CD4-positive, alpha-beta T cell (primary cell): ENCODE measurements at regions not wholly inside any gene's neighbourhood (a gene's known extent, or its start where the extent isn't known, plus 50 kb on each side); places are given as distances from the start of the nearest gene placed in this dataset.

Experiments used
- ATAC-seq: fragments of 200-7000 bp; cut with Tn5 transposase; one replicate; pipeline ENCODE4 v1.10.0; 2022; ENCODE audit warnings: mild to moderate bottlenecking; ENCODE audit not compliant: poor library complexity
- CTCF ChIA-PET: fragments of 350-600 bp; sonication (Branson Sonifier 250); formaldehyde crosslinking; loops from one replicate; lab custom pipeline; 2021; ENCODE audit warnings: antibody characterized with exemption, inconsistent platforms; lab: Charles Lee
- POLR2A ChIA-PET: fragments of 350-600 bp; sonication (Branson Sonifier 250); formaldehyde crosslinking; loops from one replicate; lab custom pipeline; 2021; ENCODE audit warnings: antibody characterized with exemption, inconsistent platforms; lab: Charles Lee
- DNase-seq, 14 experiments: peaks; one replicate each; pipeline ENCODE4 v3.0.0-alpha.2; 2013 to 2020; ENCODE audit warnings: mixed read lengths in 2 of 14
- H3K27ac ChIP-seq, 2 donors: one replicate each; pipeline versions ENCODE4 v1.5.1 to v1.7.0; 2013; ENCODE audit warnings: low read length in 2 of 2, low read depth in 1 of 2, mild to moderate bottlenecking in 1 of 2
- H3K27me3 ChIP-seq, 2 experiments: 1 replicate in 1 of 2; 2 replicates in 1 of 2; pipeline versions ENCODE4 v1.6.1 to v1.7.0; 2013; ENCODE audit warnings: low read length in 2 of 2, control low read depth in 1 of 2, mild to moderate bottlenecking in 1 of 2, moderate library complexity in 1 of 2; ENCODE audit not compliant: insufficient read depth in 2 of 2, control insufficient read depth in 1 of 2
- H3K36me3 ChIP-seq: one replicate; pipeline ENCODE4 v1.6.1; 2013; ENCODE audit warnings: low read length, control low read depth; ENCODE audit not compliant: insufficient read depth
- H3K4me1 ChIP-seq: one replicate; pipeline ENCODE4 v1.6.1; 2013; ENCODE audit warnings: low read length, control low read depth; ENCODE audit not compliant: insufficient read depth
- H3K4me3 ChIP-seq: one replicate; pipeline ENCODE4 v1.5.1; 2013; ENCODE audit warnings: mild to moderate bottlenecking, low read length, moderate library complexity
- H3K9me3 ChIP-seq, 2 experiments: 1 replicate in 1 of 2; 2 replicates in 1 of 2; pipeline versions ENCODE4 v1.6.1 to v1.7.0; 2013; ENCODE audit warnings: low read length in 2 of 2, mild to moderate bottlenecking in 2 of 2, control low read depth in 1 of 2, moderate library complexity in 1 of 2; ENCODE audit not compliant: control insufficient read depth in 1 of 2, insufficient read depth in 1 of 2
- H3K27ac Mint-ChIP-seq: one replicate; pipeline ENCODE4 v1.8.0; 2020; ENCODE audit warnings: mixed read lengths
- H3K27me3 Mint-ChIP-seq: one replicate; pipeline ENCODE4 v1.8.0; 2021; ENCODE audit warnings: mixed read lengths
- H3K36me3 Mint-ChIP-seq: one replicate; pipeline ENCODE4 v1.8.0; 2021; ENCODE audit warnings: low read depth, mixed read lengths
- H3K4me1 Mint-ChIP-seq: one replicate; pipeline ENCODE4 v1.8.0; 2021; ENCODE audit warnings: low read depth, mixed read lengths
- H3K4me3 Mint-ChIP-seq: one replicate; pipeline ENCODE4 v1.8.0; 2020; ENCODE audit warnings: mild to moderate bottlenecking, mixed read lengths
- H3K9me3 Mint-ChIP-seq: one replicate; pipeline ENCODE4 v1.8.0; 2020; ENCODE audit warnings: mixed read lengths
- CTCF ChIP-seq: fragments of 200-600 bp; IDR thresholded peaks from one replicate; pipeline ENCODE4 v1.8.0; 2022; ENCODE audit warnings: antibody characterized with exemption, mild to moderate bottlenecking
- intact Hi-C, 2 experiments: fragments of 100-400 bp; cut with DNase I in 1 of 2; cut with micrococcal nuclease in 1 of 2; formaldehyde crosslinking; loops; one replicate each; pipeline versions ENCODE4 v1.15.1 to v1.9.0; 2023 to 2025; cut with DNase I, micrococcal nuclease

GRCh38 chr21:17911628-17912027 is 92.5 kb upstream of the C21orf91 start:
- intact Hi-C loops: loop anchor here in 1 of 2 experiments (10.0 kb wide), 1 partner anchor 63 kb away; no protein-coding TSS in a partner anchor
- no peak for ATAC-seq
- no peak overlapping the region for H3K4me3 ChIP-seq
- H3K36me3 ChIP-seq: no peaks in the 10 kb centered on the region
- no peak overlapping the region for H3K27ac Mint-ChIP-seq
- H3K27me3 Mint-ChIP-seq: peaks cover 8% of the 10 kb centered on the region
- no peaks in the 10 kb centered on the region for H3K4me1 Mint-ChIP-seq
- H3K4me1 ChIP-seq: no peaks in the 10 kb centered on the region
- H3K36me3 Mint-ChIP-seq: no peaks in the 10 kb centered on the region
- H3K27me3 ChIP-seq: no peaks in the 10 kb centered on the region
- no peak overlapping the region for H3K4me3 Mint-ChIP-seq
- POLR2A ChIA-PET: no interaction called here
- H3K9me3 ChIP-seq: no peaks in the 10 kb centered on the region
- no peak overlapping the region for H3K27ac ChIP-seq
- no peak for TF ChIP-seq CTCF
- no peaks in the 10 kb centered on the region for H3K9me3 Mint-ChIP-seq
- DNase-seq: no peak
- CTCF ChIA-PET: interaction anchor here (2.4 kb wide), 1 partner anchor 14 kb away, joined by 9 read pairs; no protein-coding TSS in a partner anchor

- no peak for DNase-seq
- no peaks in the 10 kb centered on the region for H3K27me3 Mint-ChIP-seq
- Histone ChIP-seq H3K4me1 (no peaks in the 10 kb centered on the region), H3K9me3 (peaks cover 0 to 3% of the 10 kb centered on the region in 2 experiments), H3K36me3 (no peaks in the 10 kb centered on the region), H3K27me3 (no peaks in the 10 kb centered on the region), H3K27ac (no peak overlapping the region), H3K4me3 (no peak overlapping the region)
- ChIA-PET CTCF (interaction anchor here (1.0 to 1.4 kb wide), 4 partner anchors 216 to 295 kb away, joined by 3 to 4 read pairs (median 3); no protein-coding TSS in a partner anchor), POLR2A (interaction anchor here (1.4 kb wide), 1 partner anchor 86 kb away, joined by 4 read pairs; no protein-coding TSS in a partner anchor)
- no peak for TF ChIP-seq CTCF
- no peak overlapping the region for H3K4me3 Mint-ChIP-seq
- H3K9me3 Mint-ChIP-seq: no peaks in the 10 kb centered on the region
- intact Hi-C loops: loop anchor here (1.0 to 10.0 kb wide), 5 partner anchors 82 to 519 kb away; partner anchors contain the start of gene C21orf91 (in 1 of the 2)
- ATAC-seq: no peak
- no peaks in the 10 kb centered on the region for H3K36me3 Mint-ChIP-seq
- no peak overlapping the region for H3K27ac Mint-ChIP-seq
- H3K4me1 Mint-ChIP-seq: peaks cover 9% of the 10 kb centered on the region
Observed at GRCh38 chr21:17903929-17904639, 84.9 kb upstream of the C21orf91 start.

GRCh38 chr21:17903029-17903806 is 84.1 kb upstream of the C21orf91 start:
- peak in 3 of 14 experiments; percentile 64 to 74 (median 66) for DNase-seq
- no peaks in the 10 kb centered on the region for H3K36me3 Mint-ChIP-seq
- Histone ChIP-seq H3K4me3 (no peak overlapping the region), H3K27ac (no peak overlapping the region), H3K4me1 (no peaks in the 10 kb centered on the region), H3K27me3 (no peaks in the 10 kb centered on the region), H3K36me3 (no peaks in the 10 kb centered on the region), H3K9me3 (peaks cover 0 to 3% of the 10 kb centered on the region in 2 experiments)
- peak; percentile 48 for ATAC-seq
- H3K9me3 Mint-ChIP-seq: no peaks in the 10 kb centered on the region
- intact Hi-C loops: loop anchor here (1.0 to 10.0 kb wide), 4 partner anchors 81 to 518 kb away; partner anchors contain the start of gene C21orf91 (in 1 of the 2)
- H3K27me3 Mint-ChIP-seq: no peaks in the 10 kb centered on the region
- no peak overlapping the region for H3K27ac Mint-ChIP-seq
- peak; percentile 69 for TF ChIP-seq CTCF
- CTCF ChIA-PET: interaction anchor here (1.0 to 1.4 kb wide), 4 partner anchors 215 to 294 kb away, joined by 3 to 4 read pairs (median 3); no protein-coding TSS in a partner anchor
- no peak overlapping the region for H3K4me3 Mint-ChIP-seq
- POLR2A ChIA-PET: interaction anchor here (1.4 kb wide), 1 partner anchor 85 kb away, joined by 4 read pairs; no protein-coding TSS in a partner anchor
- peaks cover 9% of the 10 kb centered on the region for H3K4me1 Mint-ChIP-seq
